DMS 273 treated with DMSO at 0.1 percent for 48 hours (cell line): ENCODE measurements at regions not wholly inside any gene's neighbourhood (a gene's known extent, or its start where the extent isn't known, plus 50 kb on each side); places are given as distances from the start of the nearest gene placed in this dataset.
"Not testable (repeated sequence)": the region's sequence is repeated elsewhere in the genome, so short reads cannot be mapped to it uniquely, and the experiment has no call there.

Experiments used
- DNase-seq: peaks from one replicate; lab custom pipeline; 2025; lab: John Stamatoyannopoulos, UW

DNA sequence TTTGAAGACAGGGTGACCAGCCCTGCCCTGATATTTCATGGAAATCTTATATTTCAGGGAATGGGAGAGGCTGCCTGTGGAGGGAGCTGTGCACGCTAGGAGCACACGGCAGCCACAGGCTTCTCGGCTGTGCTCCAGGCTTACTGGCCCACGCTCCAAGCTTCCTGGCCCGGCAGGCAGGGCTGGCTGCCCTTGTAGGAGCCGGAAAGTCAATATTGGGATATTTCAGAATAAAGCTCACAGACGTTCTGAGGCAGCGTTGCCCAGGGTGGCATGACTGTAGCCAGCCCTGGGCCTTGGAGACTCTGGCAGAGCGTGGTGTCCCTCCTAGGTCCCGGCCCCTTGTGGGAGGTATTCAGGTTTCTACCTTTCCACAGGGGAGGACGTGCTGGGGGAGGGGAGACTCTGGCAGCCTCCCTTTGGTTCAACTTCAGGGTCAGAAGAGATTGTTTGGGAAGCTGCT, 95.6 kb downstream of the NPIPB11 start:
- no peak for DNase-seq

DNA sequence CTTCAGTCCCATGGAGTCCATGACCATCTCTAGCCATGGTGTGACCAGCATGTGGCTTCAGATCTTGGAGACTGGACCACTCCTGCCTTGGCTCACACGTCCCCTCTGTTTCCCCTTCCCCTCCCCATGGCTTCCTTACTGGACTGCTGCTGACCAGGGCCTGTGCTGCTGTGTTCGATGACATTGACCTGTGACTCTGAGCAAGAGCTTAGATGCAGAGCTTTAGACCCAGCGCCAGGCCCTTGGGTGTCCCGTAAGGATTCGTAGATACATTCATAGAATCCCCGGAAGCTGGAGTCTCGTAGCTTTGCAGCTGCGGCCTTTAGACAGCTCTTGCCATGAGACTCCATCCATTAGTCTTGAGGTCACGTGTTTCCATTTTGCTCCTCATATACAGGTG, 96.3 kb downstream of the NPIPB11 start:
- DNase-seq, result not testable (repeated sequence)

DNA sequence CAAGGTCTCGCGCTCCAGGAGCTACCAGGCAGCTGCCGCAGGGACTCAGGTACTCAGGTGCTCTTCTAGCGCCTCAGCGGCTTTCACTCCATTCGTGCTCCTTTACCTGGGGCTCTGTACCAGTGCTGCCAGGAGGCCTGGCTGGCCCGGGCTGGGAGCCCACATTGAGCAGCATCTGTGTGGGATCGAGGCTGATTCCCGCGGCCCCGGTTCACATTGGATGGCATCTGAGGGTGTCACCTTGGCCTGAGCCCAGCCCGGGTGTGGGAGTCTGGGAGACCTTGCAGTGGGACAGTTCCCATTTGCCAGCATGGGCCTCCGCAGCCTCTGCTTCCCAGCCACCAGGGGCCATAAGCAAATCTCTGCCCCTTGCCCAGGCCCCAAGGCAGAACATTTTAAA, 96.9 kb downstream of the NPIPB11 start:
- not testable (repeated sequence) for DNase-seq

DNA sequence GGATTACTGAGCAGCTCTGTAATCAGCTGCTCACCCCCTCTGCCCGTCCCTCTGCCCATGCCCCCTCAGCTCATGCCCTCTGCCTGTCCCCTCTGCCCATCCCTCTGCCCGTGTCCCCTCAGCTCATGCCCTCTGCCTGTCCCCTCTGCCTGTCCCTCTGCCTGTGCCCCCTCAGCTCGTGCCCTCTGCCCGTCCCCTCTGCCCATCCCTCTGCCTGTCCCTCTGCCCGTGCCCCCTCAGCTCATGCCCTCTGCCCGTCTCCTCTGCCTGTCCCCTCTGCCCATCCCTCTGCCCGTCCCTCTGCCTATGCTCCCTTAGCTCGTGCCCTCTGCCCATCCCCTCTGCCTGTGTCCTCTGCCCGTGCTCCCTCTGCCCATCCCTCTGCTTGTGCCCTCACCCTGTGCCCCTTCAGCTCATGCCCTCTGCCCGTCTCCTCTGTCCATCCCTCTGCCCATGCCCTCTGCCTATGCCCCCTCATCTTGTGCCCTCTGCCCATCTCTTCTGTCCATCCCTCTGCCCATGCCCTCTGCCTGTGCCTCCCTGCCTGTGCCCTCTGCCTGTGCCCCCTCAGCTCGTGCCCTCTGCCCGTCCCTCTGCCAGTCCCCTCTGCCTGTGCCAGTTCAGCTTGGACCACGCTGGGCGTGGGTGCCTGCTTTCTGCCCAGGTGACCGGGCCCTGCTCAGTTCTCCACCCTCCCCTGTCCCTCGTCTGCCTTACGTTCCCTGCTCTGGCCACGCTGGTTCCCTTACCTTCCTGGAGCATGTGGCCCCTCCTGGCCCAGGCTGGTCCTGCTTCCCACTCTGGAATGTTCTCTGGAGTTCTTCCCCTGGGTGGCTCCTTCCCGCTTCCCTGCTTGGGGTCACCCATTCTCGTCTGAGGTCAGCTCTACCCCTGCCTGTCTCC, 97.6 kb downstream of the NPIPB11 start:
- no peak for DNase-seq

DNA sequence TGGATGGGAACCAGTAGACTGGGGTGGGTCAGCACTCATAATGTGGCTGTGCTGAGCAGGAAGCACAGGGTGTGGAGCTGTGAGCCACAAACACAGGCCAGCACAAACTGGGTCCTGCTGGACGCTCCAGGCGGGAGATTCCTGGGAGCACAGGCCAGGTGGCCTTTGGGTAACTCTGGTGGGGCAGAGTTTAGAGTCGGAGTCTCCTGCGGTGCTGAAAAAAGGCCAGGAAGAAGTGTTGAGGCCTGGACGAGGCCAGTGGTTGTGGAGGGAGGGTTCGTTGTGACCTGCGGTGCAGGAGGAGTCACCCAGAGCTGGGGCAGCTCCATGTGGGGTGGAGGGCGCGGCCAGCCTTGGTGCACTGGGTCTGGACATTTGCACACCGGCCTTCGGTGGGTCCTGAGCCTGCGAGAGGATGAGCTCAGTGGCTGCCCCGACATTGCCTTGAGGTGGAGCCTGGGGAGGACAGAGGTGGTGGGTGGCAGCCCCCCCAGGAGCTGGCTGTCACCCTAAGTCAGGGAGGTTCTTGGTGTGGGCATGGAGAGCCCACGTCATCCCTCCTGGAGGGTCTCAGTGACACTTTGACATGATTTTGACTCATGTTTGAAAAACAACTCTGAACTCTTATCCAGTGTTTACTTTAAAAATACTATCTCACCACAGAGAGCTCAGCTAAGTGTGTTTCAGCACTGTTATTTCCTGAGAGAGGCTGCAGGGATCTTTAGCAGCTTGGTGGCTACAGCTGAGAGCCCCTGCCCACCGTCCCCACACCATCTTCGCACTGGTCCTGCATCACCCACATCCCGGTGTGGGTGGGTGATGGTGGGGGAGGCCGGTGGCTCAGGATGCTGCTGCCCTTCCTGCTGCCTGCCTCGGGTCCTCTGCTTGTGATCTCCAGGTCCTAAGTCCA, 98.7 kb downstream of the NPIPB11 start:
- no peak for DNase-seq

DNA sequence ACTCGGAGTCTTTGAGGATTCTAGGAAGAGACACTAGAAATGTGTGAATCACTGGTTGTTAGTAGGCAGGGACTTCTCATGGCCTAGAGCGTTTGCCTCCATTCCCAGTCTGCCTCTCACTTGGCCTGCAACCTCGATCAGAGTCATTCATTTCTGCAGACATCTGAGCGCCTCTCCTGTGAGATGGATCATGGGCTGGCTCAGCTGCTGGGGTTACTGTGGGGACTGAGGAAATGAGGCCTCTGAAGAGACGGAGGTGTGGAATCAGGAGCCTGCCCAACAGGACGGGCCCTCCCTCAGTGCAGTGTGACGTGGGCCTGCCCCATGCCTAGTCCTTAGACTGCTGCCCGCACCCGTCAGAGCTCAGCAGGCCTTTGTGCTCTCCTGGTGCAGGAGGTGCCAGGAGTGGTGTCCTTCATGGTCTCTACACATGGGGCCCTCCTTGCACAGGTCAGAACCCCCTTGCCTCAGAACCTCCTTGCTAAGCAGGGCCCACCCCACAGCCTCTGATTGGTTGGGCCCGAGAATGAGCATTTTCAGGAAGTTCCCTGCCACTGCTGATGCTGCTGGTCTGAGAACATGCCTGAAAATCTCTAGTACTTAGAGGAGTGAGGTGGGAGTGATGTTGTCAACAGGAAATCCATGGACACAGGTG, 99.4 kb downstream of the NPIPB11 start:
- DNase-seq, result no peak

DNA sequence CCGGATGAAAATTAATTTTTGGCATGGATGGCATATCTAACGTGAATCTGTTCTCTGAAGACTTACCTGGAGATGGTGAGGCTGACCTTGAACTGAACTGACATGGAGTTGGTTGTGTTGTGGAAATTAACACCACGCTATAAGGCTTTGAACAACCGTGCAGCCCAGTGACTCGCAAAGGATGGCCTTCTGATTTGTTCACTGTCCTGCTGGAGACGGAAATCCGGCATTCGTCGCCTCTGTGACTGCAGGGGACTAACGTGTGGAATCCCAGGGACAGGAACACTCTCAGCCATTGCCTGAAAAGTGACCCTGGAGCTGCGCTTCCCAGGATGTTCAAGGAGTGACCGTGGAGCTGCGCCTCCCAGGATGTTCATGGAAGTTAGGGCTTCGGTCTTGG, 100.3 kb downstream of the NPIPB11 start:
- no peak for DNase-seq

DNA sequence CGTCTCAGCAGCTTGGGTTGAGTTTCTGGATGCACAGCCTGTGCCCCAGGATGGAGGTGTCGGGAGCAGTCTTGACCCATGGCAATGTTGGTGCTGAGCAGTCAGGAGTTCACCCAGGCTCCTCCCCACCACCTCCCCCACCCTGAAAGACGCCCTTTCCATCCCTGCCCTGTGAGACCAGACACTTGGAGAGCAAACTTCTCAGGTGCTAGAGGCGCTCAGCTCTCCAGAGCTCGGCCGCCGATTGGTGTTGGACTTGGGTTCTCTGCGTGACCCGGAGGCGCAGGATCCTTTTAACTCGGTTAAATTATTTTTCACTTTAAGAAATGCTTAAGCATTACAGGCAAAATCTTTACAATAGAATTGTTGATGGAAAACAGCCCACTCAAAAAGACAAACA, 101.5 kb downstream of the NPIPB11 start:
- not testable (repeated sequence) for DNase-seq

DNA sequence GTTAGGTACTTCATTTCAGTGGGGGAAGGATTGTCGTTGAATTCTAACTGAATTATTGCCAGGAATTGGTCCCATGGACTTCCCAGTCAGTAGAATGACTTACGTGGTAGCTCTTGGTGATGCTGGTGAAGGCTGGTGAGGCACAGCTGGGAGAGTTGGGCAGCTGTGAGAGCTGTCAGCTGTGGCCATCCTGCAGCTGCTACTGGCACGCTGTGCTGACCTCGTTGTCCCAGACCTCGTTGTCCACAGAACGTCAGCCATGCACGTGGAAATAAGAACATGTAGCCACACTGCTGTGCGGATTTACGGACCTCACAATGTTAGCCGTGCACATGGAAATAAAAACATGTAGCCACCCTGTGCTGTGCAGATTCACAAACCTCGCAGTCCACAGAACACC, 102.3 kb downstream of the NPIPB11 start:
- no peak for DNase-seq

DNA sequence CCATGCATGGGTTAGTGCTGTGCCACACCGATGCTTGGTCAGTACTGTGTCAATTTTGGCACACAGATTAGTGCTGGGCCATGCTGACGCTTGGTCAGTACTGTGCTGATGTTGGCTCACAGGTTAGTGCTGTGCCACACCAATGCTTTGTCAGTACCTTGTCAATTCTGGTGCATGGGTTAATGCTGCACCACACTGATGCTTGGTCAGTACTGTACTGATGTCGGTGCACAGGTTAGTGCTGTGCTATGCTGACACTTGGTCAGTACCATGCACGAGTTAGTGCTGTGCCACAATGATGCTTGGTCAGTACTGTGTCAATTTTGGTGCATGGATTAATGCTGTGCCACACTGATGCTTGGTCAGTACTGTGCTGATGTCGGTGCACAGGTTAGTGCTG, 103.0 kb downstream of the NPIPB11 start:
- DNase-seq, result no peak

DNA sequence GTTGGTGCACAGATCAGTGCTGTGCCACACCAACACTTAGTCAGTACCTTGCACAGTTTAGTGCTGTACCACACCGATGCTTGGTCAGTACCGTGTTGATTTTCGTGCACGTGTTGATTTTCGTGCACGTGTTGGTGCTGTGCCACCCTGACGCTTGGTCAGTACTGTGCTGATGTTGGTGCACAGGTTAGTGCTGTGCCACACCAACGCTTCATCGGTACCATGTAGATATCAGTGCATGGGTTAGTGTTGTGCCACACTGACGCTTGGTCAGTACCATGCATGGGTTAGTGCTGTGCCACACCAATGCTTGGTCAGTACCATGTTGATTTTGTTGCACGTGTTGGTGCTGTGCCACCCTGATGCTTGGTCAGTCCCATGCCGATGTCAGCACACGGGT, 103.5 kb downstream of the NPIPB11 start:
- DNase-seq, result no peak

DNA sequence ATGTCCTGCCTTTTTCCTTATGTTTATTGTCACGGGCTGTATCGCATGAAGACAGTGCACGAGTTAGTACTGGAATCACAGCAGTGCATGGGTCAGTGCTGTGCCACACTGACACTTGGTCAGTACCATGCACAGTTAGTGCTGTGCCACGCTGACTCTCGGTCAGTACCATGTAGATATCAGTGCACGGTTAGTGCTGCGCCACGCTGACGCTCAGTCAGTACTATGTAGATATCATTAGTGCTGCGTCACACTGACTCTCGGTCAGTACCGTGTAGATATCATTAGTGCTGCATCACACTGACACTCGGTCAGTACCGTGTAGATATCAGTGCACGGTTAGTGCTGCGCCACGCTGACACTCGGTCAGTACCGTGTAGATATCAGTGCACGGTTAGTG, 104.1 kb downstream of the NPIPB11 start:
- DNase-seq, result not testable (repeated sequence)

DNA sequence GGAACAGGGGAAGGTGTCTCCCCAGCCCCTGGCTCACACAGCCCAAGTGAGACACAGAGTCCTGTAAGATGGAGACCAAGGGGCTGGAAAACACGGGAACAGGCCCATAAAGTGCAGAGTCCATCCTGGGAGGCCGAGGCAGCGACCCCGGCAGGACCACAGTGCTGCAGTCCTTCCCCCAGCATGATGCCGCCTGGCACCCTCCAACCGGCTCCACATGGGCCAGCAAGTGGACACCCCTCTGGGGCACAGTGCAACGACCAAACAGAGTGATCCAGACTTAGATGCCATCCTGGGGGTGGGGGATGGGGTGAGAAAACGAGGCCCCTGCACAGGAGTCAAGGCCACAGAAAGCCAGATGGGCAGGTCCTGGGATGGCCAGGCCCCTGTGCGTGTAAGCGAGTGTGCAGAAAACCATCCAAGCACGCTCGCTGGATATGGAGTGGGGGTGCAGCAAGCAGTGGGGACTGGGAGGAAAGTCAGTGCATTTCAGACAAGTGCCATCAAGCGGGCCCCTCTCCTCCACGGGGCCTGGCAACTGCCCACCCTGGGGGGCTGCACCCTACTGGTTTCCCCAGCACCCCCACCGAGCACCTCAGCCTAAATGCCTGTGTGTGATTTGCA, 104.7 kb downstream of the NPIPB11 start:
- not testable (repeated sequence) for DNase-seq

DNA sequence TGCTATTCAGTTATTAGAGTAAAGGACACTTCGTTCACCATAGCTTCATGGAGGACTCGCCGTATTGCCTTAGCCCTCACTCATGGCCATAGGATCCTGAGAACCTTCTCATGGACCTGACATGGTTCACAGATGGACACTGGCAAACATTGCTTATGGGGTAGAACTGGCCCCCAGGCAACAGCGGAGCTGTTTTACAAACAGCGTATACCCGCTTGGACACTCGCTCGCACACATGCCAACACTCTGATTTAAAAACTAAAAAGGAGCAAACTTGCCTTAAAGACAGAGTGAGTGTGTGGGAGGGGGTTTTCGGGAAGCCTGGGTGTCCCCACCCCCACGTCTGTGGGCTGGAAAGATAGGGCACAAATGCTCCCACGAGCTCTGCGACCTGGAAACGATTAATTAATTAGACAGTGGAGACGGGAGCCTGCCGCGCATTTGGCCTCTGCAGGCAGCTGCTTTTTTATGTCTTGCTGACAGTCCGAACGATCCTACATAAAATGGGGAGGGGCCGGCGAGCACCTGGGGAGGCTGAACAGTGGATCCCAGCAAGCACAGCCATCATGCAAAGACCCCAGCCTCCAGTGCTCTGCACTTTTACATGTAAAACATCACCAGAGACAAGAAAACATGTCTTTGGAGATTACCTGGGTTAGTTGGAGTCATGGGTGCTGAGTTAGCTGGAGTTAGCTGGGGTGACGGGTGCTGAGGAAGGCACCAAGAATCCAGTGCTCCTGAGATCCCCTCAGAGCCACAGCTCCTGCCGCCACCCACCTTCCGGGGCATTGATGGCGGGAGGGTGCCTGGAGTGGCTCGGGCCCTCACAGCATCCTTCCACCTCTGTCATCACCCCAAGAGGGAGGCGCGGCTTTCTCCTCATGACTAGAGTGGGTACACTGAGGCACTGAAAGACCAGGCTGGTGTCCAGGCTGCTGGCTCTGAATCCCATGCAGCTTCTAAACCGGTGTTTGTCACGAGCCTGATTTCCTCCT, 105.7 kb downstream of the NPIPB11 start:
- DNase-seq, result not testable (repeated sequence)

DNA sequence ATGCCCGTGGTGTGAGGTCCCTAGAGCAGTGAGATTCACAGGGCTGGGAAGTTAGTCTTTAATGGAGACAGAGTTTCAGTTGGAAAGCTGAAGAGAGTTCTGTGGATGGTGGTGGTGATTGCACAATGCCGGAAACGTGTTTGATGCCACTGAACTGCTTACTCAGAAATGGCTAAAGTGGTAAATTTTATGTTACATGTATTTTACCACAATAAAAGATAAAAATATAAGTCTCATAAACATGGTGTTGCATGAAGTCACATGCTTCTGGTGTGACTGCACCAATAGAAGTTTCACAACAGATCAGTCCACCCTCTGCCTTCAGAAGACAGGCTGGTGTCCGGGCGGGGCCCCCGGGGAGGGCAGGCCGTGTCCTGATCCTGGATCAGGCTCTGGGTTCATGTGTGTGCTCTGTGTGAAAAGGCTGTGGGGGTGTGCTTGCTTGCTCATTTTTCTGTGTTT, 106.5 kb downstream of the NPIPB11 start:
- DNase-seq, result not testable (repeated sequence)

DNA sequence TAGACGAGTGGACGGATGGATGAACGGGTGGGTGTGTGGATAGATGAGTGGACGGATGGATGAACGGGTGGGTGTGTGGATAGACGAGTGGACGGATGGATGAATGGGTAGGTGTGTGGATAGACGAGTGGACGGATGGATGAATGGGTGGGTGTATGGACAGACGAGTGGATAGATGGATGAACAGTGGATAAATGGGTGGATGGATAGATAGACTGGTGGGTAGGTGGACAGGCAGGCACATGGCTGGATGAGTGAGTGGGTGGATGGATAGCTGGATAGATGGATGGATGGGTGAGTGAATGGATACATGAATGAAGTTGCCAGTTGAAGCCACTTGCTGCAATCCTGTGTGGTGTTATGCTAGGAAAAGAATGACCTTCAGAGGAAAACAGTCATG, 107.5 kb downstream of the NPIPB11 start:
- DNase-seq, result not testable (repeated sequence)

DNA sequence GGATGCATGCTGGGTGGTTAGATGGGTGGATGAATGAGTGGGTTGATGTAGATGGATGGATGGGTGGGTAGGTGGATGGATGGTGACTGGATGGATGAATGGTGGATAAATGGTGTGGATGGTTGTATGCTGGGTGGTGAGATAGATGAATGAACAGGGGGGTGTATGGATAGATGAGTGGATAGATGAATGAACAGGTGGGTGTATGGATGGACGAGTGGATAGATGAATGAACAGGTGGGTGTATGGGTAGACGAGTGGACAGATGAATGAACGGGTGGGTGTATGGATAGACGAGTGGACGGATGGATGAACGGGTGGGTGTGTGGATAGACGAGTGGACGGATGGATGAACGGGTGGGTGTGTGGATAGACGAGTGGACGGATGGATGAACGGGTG, 108.2 kb downstream of the NPIPB11 start:
- not testable (repeated sequence) for DNase-seq

DNA sequence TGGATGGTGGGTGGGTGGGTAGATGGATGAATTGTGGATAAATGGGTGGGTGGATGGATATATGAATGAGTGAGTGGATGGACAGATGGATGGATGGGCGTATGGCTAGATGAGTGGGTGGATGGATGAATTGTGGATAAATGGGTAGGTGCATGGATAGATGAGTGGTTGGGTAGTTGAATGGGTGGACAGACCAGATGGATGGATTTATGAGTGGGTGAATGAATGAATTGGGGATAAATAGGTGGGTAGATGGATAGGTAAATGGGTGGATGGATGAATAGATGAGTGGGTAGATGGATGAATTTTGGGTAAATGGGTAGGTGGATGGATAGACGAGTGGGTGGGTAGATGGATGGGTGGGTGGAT, 108.7 kb downstream of the NPIPB11 start:
- not testable (repeated sequence) for DNase-seq

DNA sequence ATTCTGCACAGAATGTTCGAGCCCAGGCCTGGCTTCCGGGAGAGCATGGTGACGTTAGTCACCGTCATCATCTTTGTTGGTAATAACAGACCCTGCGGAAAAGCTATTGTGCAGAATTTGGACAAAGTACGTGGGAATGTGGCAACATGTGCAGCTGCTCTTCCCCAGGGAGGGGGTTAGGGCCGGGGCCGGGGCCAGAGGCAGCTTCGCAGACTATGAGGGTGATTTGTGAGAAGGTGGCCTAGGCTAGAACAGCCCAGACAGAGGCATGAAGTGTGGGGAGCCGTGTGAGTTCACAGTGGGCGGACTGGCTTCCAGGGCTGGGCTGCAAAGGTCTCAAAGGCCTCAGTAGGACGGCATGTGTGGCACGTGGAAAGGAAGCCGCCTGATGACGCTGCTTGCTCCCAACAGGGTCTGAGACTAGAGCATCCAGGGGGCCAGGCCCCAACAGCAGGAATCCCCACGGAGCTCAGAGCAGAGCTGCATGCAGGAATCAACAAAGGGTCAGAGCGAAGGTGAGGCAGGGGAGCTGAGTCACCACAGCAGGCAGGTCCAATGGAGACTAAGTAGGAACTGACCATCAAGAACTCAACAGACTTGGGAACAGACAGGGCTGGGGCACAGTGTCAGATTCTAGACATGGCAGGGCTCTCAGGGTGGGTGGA, 109.2 kb downstream of the NPIPB11 start:
- DNase-seq, result not testable (repeated sequence)

DNA sequence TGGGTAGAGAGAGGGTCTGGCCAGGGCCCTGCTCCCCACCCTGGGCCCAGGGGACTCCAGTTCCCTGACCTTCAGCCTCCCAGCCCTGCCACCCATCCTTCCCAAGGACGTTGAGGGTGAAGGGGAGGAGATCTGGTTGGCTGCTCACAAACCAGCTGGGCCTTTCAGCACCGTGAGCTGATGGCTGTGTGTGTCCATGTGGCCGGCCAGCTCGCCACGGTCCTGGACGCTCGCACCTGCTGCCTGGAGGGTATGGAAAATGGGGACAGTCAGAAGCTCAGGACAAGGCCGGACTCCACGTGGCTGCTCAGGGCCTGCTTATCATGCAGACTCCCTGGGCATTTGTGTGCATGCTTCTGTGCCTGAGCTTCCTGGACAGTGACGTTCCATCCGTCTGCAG, 110.3 kb downstream of the NPIPB11 start:
- not testable (repeated sequence) for DNase-seq
